ENCODE measurements at regions not wholly inside any gene's neighbourhood (a gene's known extent, or its start where the extent isn't known, plus 50 kb on each side); places are given as distances from the start of the nearest gene placed in this dataset.

DNA sequence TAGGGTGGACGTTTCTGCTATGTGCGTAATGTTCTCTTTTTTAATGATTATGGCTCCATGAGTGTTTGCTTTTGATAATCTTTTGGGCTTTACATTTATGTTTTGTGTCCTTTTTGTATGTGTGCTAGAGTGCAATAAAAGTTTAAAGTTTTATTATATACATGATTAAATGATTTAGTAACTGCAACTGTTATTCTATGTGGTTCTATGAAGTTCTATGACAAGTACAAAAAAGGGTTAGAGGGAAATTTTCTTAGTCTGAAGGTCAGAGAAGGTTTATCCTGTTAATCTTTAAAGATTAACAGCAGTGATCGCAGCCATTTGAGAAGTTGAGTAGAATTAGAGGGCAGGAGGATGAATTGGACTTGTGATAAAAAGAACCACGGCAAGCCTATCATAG lies 386.4 kb upstream of the CHRM3 start:
- TF ChIP-seq, protein P1, sequence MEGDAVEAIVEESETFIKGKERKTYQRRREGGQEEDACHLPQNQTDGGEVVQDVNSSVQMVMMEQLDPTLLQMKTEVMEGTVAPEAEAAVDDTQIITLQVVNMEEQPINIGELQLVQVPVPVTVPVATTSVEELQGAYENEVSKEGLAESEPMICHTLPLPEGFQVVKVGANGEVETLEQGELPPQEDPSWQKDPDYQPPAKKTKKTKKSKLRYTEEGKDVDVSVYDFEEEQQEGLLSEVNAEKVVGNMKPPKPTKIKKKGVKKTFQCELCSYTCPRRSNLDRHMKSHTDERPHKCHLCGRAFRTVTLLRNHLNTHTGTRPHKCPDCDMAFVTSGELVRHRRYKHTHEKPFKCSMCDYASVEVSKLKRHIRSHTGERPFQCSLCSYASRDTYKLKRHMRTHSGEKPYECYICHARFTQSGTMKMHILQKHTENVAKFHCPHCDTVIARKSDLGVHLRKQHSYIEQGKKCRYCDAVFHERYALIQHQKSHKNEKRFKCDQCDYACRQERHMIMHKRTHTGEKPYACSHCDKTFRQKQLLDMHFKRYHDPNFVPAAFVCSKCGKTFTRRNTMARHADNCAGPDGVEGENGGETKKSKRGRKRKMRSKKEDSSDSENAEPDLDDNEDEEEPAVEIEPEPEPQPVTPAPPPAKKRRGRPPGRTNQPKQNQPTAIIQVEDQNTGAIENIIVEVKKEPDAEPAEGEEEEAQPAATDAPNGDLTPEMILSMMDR (conservative IDR thresholded peaks at IDR 0.05; ENCODE audit: low read length), result no peak
- no peak for TF ChIP-seq EZH2phosphoT487 (IDR thresholded peaks at IDR 0.05; ENCODE audit: borderline replicate concordance, low read depth, low read length)

All from OCI-LY7 (cell line).